IMR-90 (cell line): ENCODE measurements at regions not wholly inside any gene's neighbourhood (a gene's known extent, or its start where the extent isn't known, plus 50 kb on each side); places are given as distances from the start of the nearest gene placed in this dataset.

Source experiments
- ATAC-seq: fragments of 200-7000 bp; cut with Tn5 transposase; 2 replicates; pipeline ENCODE4 v1.9.1; 2020; ENCODE audit warnings: low read depth, mild to moderate bottlenecking, moderate library complexity
- BruUV-seq: library from RNA; stranded (reverse); fragments of 400-500 nt; replicated peaks from 2 replicates; lab custom pipeline; 2021; lab: Mats Ljungman, UMichigan
- CTCF ChIA-PET: fragments of 300-600 bp; formaldehyde crosslinking; extraction: SDS; loops from one replicate; lab custom pipeline; 2021; ENCODE audit warnings: antibody characterized with exemption; lab: Yijun Ruan, JAX
- POLR2A ChIA-PET: fragments of 300-600 bp; sonication (Branson Sonifier 250); formaldehyde crosslinking; loops from one replicate; lab custom pipeline; 2022; ENCODE audit warnings: antibody characterized with exemption; ENCODE audit not compliant: unreplicated experiment; lab: Charles Lee
- DNase-seq: peaks from one replicate; pipeline ENCODE4 v3.0.0; 2013
- H2AFZ ChIP-seq: replicated peaks from 2 replicates; pipeline ENCODE3; 2013; ENCODE audit warnings: low read length, mild to moderate bottlenecking; ENCODE audit not compliant: poor library complexity
- H2AK5ac ChIP-seq: 2 replicates; pipeline ENCODE4 v1.6.1; 2013; ENCODE audit warnings: low read depth, low read length, inconsistent platforms
- H2AK9ac ChIP-seq: replicated peaks from 2 replicates; pipeline ENCODE3; 2013; ENCODE audit warnings: mild to moderate bottlenecking, low read depth, low read length, moderate library complexity; ENCODE audit not compliant: poor library complexity
- H2BK120ac ChIP-seq: 2 replicates; pipeline ENCODE4 v1.6.1; 2013; ENCODE audit warnings: low read depth, low read length, inconsistent platforms
- H2BK15ac ChIP-seq: 3 replicates; pipeline ENCODE4 v1.6.1; 2013; ENCODE audit warnings: low read depth, low read length, inconsistent platforms
- H2BK20ac ChIP-seq: 2 replicates; pipeline ENCODE4 v1.6.1; 2013; ENCODE audit warnings: low read depth, mild to moderate bottlenecking, inconsistent platforms, low read length, moderate library complexity
- H2BK5ac ChIP-seq: 2 replicates; pipeline ENCODE4 v1.6.1; 2013; ENCODE audit warnings: mild to moderate bottlenecking, low read depth, low read length, inconsistent platforms; ENCODE audit not compliant: poor library complexity, severe bottlenecking
- H3K14ac ChIP-seq: replicated peaks from 2 replicates; pipeline ENCODE4 v1.6.1; 2013; ENCODE audit warnings: low read depth, low read length, inconsistent platforms
- H3K18ac ChIP-seq: 2 replicates; pipeline ENCODE4 v1.6.1; 2013; ENCODE audit warnings: low read depth, low read length, control low read depth
- H3K23ac ChIP-seq: 2 replicates; pipeline ENCODE4 v1.6.1; 2013; ENCODE audit warnings: low read depth, low read length, inconsistent platforms
- H3K27ac ChIP-seq: 2 replicates; pipeline ENCODE4 v1.5.1; 2013; ENCODE audit warnings: mild to moderate bottlenecking, control low read depth, low read length; ENCODE audit not compliant: insufficient read depth
- H3K27me3 ChIP-seq: 2 replicates; pipeline ENCODE4 v1.6.1; 2013; ENCODE audit warnings: low read length; ENCODE audit not compliant: control insufficient read depth, insufficient read depth
- H3K36me3 ChIP-seq: 2 replicates; pipeline ENCODE4 v1.6.1; 2013; ENCODE audit warnings: low read length, mixed read lengths; ENCODE audit not compliant: control insufficient read depth, insufficient read depth
- H3K4ac ChIP-seq: 2 replicates; pipeline ENCODE4 v1.6.1; 2013; ENCODE audit warnings: low read depth, low read length, inconsistent platforms
- H3K4me1 ChIP-seq: 2 replicates; pipeline ENCODE4 v1.6.1; 2013; ENCODE audit warnings: low read length, mixed read lengths; ENCODE audit not compliant: control insufficient read depth, insufficient read depth
- H3K4me2 ChIP-seq: 2 replicates; pipeline ENCODE4 v1.6.1; 2013; ENCODE audit warnings: low read depth, mild to moderate bottlenecking, control low read depth, low read length, moderate library complexity
- H3K4me3 ChIP-seq: 2 replicates; pipeline ENCODE4 v1.5.1; 2013; ENCODE audit warnings: low read depth, mild to moderate bottlenecking, control low read depth, low read length, moderate library complexity; ENCODE audit not compliant: insufficient read depth
- H3K56ac ChIP-seq: 2 replicates; pipeline ENCODE4 v1.6.1; 2013; ENCODE audit warnings: low read length, inconsistent platforms; ENCODE audit not compliant: insufficient read depth; ENCODE audit errors: extremely low read depth
- H3K79me1 ChIP-seq, 2 experiments: 2 replicates each; pipeline ENCODE4 v1.6.1; 2013; ENCODE audit warnings: low read length in 2 of 2, inconsistent platforms in 1 of 2, low read depth in 1 of 2
- H3K9ac ChIP-seq: 2 replicates; pipeline ENCODE4 v1.6.1; 2013; ENCODE audit warnings: low read depth, low read length, control low read depth
- H3K9me1 ChIP-seq: 2 replicates; pipeline ENCODE4 v1.6.1; 2013; ENCODE audit warnings: low read length, inconsistent platforms; ENCODE audit not compliant: insufficient read depth
- H3K9me3 ChIP-seq: 2 replicates; pipeline ENCODE4 v1.6.1; 2013; ENCODE audit warnings: low read length; ENCODE audit not compliant: control insufficient read depth, insufficient read depth
- H4K20me1 ChIP-seq: 2 replicates; pipeline ENCODE4 v1.6.1; 2013; ENCODE audit warnings: low read length, inconsistent platforms; ENCODE audit not compliant: insufficient read depth
- H4K5ac ChIP-seq: 2 replicates; pipeline ENCODE4 v1.6.1; 2013; ENCODE audit warnings: mild to moderate bottlenecking, low read depth, low read length, control low read depth
- H4K8ac ChIP-seq, 2 experiments: 2 replicates each; pipeline ENCODE4 v1.6.1; 2013; ENCODE audit warnings: low read depth in 2 of 2, low read length in 2 of 2, control low read depth in 1 of 2, inconsistent platforms in 1 of 2
- H4K91ac ChIP-seq: 2 replicates; pipeline ENCODE4 v1.6.1; 2013; ENCODE audit warnings: low read depth, low read length, inconsistent platforms; ENCODE audit not compliant: insufficient read depth
- BHLHE40 ChIP-seq: fragments of 150-350 bp; IDR thresholded peaks from 2 replicates; pipeline ENCODE4 v1.6.1; 2016; ENCODE audit warnings: mild to moderate bottlenecking, low read depth, low read length
- CEBPB ChIP-seq: IDR thresholded peaks from 2 replicates; pipeline ENCODE4 v1.6.1; 2012; ENCODE audit warnings: low read depth, low read length, improper control_type of control experiment
- CHD1 ChIP-seq: IDR thresholded peaks from 2 replicates; pipeline ENCODE4 v1.6.1; 2012; ENCODE audit warnings: low read depth, low read length, improper control_type of control experiment
- FOS ChIP-seq: fragments of 150-350 bp; IDR thresholded peaks from 2 replicates; pipeline ENCODE4 v1.6.1; 2016; ENCODE audit warnings: low read depth, low read length
- MAFK ChIP-seq: IDR thresholded peaks from 2 replicates; pipeline ENCODE4 v1.6.1; 2012; ENCODE audit warnings: low read depth, low read length, improper control_type of control experiment
- MAZ ChIP-seq: IDR thresholded peaks from 2 replicates; pipeline ENCODE4 v1.6.1; 2012; ENCODE audit warnings: low read depth, mild to moderate bottlenecking, low read length, improper control_type of control experiment, moderate library complexity, borderline replicate concordance
- MXI1 ChIP-seq: IDR thresholded peaks from 2 replicates; pipeline ENCODE4 v1.6.1; 2012; ENCODE audit warnings: low read depth, mild to moderate bottlenecking, low read length, moderate library complexity, borderline replicate concordance
- NFE2L2 ChIP-seq: fragments of 150-350 bp; IDR thresholded peaks from 2 replicates; pipeline ENCODE4 v1.6.1; 2016; ENCODE audit warnings: low read depth, mild to moderate bottlenecking, low read length
- POLR2A ChIP-seq: IDR thresholded peaks from 2 replicates; pipeline ENCODE4 v1.6.1; 2012; ENCODE audit warnings: mild to moderate bottlenecking, low read depth, low read length
- RAD21 ChIP-seq: IDR thresholded peaks from 2 replicates; pipeline ENCODE4 v1.6.1; 2012; ENCODE audit warnings: low read length, improper control_type of control experiment
- RCOR1 ChIP-seq: IDR thresholded peaks from 2 replicates; pipeline ENCODE4 v1.6.1; 2012; ENCODE audit warnings: mild to moderate bottlenecking, low read length, improper control_type of control experiment; ENCODE audit not compliant: insufficient replicate concordance
- RFX5 ChIP-seq: IDR thresholded peaks from 2 replicates; pipeline ENCODE4 v1.8.0; 2012; ENCODE audit warnings: low read depth, mild to moderate bottlenecking, low read length, moderate library complexity
- SMC3 ChIP-seq: fragments of 150-350 bp; IDR thresholded peaks from 2 replicates; pipeline ENCODE4 v1.6.1; 2016; ENCODE audit warnings: low read depth, mild to moderate bottlenecking, antibody characterized with exemption, low read length, moderate library complexity
- WGBS, 2 experiments: methylation state at CpG; one replicate each; pipeline versions ENCODE4 v1.1.5 to v1.1.7; 2013; ENCODE audit warnings: missing lambda C conversion rate in 2 of 2; ENCODE audit not compliant: insufficient read length in 1 of 2; ENCODE audit errors: extremely low coverage in 2 of 2; 5-methylcytosine and 5-hydroxymethylcytosine counted together
- dilution Hi-C: fragments of 300-500 bp; cut with HindIII; formaldehyde crosslinking; loops from one replicate; pipeline ENCODE4 v1.14.3; 2018; ENCODE audit warnings: low sequenced_read_pairs; ENCODE audit not compliant: unreplicated experiment
- in situ Hi-C: fragments of 300-500 bp; cut with MboI; formaldehyde crosslinking; loops from 3 replicates; pipeline ENCODE4 v1.14.3; 2019; ENCODE audit warnings: low sequenced_read_pairs, inconsistent platforms, mixed read lengths
- intact Hi-C: fragments of 100-400 bp; cut with micrococcal nuclease; formaldehyde crosslinking; loops from 2 replicates; pipeline ENCODE4 v1.10.0; 2022
- TF ChIP-seq, protein P1 (sequence below): conservative IDR thresholded peaks from 2 replicates; pipeline ENCODE4 v1.5.1; 2012; ENCODE audit warnings: mild to moderate bottlenecking, low read depth, low read length, improper control_type of control experiment
- TF ChIP-seq, protein P2 (sequence below): fragments of 150-350 bp; IDR thresholded peaks from 2 replicates; pipeline ENCODE4 v1.6.1; 2016; ENCODE audit warnings: low read depth, mild to moderate bottlenecking, low read length, moderate library complexity, borderline replicate concordance
- TF ChIP-seq, protein P3 (sequence below): fragments of 150-350 bp; IDR thresholded peaks from 2 replicates; pipeline ENCODE4 v1.6.1; 2017; ENCODE audit warnings: mild to moderate bottlenecking, antibody characterized with exemption, low read length, low read depth

DNA sequence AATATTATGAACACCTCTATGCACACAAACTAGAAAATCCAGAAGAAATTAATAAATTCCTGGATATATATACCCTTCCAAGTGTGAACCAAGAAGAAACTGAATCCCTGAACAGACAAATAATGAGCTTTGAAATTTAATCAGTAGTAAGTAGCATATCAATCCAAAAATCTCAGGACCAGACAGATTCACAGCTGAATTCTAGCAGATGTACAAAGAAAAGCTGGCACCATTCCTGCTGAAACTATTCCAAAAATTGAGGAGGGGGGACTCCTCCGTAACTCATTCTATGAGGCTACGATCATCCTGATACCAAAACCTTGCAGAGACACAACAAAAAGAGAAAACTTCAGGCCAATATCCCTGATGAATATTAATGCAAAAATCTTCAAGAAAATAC is 67.0 kb upstream of the PDE7B start:
- Histone ChIP-seq H3K18ac (no peak overlapping the region), H3K36me3 (no peaks in the 10 kb centered on the region), H3K9me3 (no peaks in the 10 kb centered on the region; the same call in 1 of the 2 replicates), H3K9ac (no peak overlapping the region), H3K14ac (no peak overlapping the region), H3K56ac (no peak overlapping the region), H3K27me3 (no peaks in the 10 kb centered on the region), H2BK15ac (no peak overlapping the region), H2BK20ac (no peak overlapping the region), H3K23ac (no peak overlapping the region), H4K8ac (no peak overlapping the region), H3K4ac (no peak overlapping the region), H2AK5ac (no peak overlapping the region), H2BK5ac (no peak overlapping the region), H3K4me2 (no peak overlapping the region), H3K4me3 (no peak overlapping the region), H3K79me1 (no peaks in the 10 kb centered on the region), H2AFZ (no peak overlapping the region), H3K4me1 (no peaks in the 10 kb centered on the region; the same call in none of the 2 replicates), H4K20me1 (no peaks in the 10 kb centered on the region), H4K5ac (no peak overlapping the region), H2BK120ac (no peak overlapping the region), H3K27ac (no peak overlapping the region), H2AK9ac (no peak overlapping the region), H4K91ac (no peak overlapping the region), H3K9me1 (peaks cover 4% of the 10 kb centered on the region)
- dilution Hi-C loops (no loop called here), intact Hi-C loops (no loop called here), in situ Hi-C loops (no loop called here)
- TF ChIP-seq RAD21 (no peak), RCOR1 (no peak), MXI1 (no peak), CHD1 (no peak), CEBPB (no peak), POLR2A (no peak), NFE2L2 (no peak), RFX5 (no peak), BHLHE40 (no peak), FOS (no peak), MAFK (no peak), SMC3 (no peak), MAZ (no peak)
- TF ChIP-seq, protein P1, sequence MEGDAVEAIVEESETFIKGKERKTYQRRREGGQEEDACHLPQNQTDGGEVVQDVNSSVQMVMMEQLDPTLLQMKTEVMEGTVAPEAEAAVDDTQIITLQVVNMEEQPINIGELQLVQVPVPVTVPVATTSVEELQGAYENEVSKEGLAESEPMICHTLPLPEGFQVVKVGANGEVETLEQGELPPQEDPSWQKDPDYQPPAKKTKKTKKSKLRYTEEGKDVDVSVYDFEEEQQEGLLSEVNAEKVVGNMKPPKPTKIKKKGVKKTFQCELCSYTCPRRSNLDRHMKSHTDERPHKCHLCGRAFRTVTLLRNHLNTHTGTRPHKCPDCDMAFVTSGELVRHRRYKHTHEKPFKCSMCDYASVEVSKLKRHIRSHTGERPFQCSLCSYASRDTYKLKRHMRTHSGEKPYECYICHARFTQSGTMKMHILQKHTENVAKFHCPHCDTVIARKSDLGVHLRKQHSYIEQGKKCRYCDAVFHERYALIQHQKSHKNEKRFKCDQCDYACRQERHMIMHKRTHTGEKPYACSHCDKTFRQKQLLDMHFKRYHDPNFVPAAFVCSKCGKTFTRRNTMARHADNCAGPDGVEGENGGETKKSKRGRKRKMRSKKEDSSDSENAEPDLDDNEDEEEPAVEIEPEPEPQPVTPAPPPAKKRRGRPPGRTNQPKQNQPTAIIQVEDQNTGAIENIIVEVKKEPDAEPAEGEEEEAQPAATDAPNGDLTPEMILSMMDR = no peak
- TF ChIP-seq, protein P2, sequence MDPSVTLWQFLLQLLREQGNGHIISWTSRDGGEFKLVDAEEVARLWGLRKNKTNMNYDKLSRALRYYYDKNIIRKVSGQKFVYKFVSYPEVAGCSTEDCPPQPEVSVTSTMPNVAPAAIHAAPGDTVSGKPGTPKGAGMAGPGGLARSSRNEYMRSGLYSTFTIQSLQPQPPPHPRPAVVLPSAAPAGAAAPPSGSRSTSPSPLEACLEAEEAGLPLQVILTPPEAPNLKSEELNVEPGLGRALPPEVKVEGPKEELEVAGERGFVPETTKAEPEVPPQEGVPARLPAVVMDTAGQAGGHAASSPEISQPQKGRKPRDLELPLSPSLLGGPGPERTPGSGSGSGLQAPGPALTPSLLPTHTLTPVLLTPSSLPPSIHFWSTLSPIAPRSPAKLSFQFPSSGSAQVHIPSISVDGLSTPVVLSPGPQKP = no peak
- TF ChIP-seq, protein P3, sequence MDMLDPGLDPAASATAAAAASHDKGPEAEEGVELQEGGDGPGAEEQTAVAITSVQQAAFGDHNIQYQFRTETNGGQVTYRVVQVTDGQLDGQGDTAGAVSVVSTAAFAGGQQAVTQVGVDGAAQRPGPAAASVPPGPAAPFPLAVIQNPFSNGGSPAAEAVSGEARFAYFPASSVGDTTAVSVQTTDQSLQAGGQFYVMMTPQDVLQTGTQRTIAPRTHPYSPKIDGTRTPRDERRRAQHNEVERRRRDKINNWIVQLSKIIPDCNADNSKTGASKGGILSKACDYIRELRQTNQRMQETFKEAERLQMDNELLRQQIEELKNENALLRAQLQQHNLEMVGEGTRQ = no peak
- CTCF ChIA-PET = no interaction called here
- ATAC-seq (no peak), DNase-seq (no peak)
- no CpG with 5 or more reads among the region's 2 CpGs for WGBS, 2 experiments
- no TSS peak for BruUV-seq
- POLR2A ChIA-PET = no interaction called here
